Uterus (tissue), 2 donors: ENCODE measurements at regions not wholly inside any gene's neighbourhood (a gene's known extent, or its start where the extent isn't known, plus 50 kb on each side); places are given as distances from the start of the nearest gene placed in this dataset.

Experiments
- POLR2A ChIP-seq, 2 donors: fragments of 450-650 bp; IDR thresholded peaks; one replicate each; pipeline ENCODE4 v1.6.1; 2016; ENCODE audit warnings: antibody characterized with exemption in 2 of 2, mild to moderate bottlenecking in 1 of 2, moderate library complexity in 1 of 2
- TF ChIP-seq, protein P1 (sequence below), 4 experiments: fragments of 200-600 bp in 2 of 4; fragments of 450-650 bp in 2 of 4; sonication (generic) in 2 of 4; IDR thresholded peaks; one replicate each; pipeline ENCODE4 v1.5.1; 2016 to 2019; ENCODE audit warnings: antibody characterized with exemption in 4 of 4, mild to moderate bottlenecking in 2 of 4, moderate library complexity in 1 of 4

DNA sequence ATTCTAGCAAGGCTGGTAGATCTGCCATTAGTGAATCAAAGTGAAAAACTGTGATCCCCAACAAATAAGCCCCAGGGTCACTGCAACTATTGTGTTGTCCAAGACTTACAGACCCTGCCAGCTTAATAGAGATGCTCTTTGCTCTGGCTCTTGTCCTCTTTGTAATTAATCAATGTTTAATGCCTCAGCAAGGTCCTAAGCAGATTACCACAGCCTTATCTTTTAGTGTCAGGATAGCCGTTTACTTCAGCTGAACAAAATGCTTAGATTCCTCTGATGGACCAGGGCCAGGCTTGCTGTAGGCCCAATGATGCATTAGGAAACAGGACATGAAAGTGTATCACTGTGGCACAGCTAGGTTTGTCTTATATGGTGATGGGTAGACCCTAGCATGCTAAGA lies 353.3 kb downstream of the HACE1 start:
- TF ChIP-seq, protein P1, sequence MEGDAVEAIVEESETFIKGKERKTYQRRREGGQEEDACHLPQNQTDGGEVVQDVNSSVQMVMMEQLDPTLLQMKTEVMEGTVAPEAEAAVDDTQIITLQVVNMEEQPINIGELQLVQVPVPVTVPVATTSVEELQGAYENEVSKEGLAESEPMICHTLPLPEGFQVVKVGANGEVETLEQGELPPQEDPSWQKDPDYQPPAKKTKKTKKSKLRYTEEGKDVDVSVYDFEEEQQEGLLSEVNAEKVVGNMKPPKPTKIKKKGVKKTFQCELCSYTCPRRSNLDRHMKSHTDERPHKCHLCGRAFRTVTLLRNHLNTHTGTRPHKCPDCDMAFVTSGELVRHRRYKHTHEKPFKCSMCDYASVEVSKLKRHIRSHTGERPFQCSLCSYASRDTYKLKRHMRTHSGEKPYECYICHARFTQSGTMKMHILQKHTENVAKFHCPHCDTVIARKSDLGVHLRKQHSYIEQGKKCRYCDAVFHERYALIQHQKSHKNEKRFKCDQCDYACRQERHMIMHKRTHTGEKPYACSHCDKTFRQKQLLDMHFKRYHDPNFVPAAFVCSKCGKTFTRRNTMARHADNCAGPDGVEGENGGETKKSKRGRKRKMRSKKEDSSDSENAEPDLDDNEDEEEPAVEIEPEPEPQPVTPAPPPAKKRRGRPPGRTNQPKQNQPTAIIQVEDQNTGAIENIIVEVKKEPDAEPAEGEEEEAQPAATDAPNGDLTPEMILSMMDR (IDR thresholded peaks at IDR 0.05) = no peak
- no peak for TF ChIP-seq POLR2A (IDR thresholded peaks at IDR 0.05)
